ENCODE measurements at regions not wholly inside any gene's neighbourhood (a gene's known extent, or its start where the extent isn't known, plus 50 kb on each side); places are given as distances from the start of the nearest gene placed in this dataset.

DNA sequence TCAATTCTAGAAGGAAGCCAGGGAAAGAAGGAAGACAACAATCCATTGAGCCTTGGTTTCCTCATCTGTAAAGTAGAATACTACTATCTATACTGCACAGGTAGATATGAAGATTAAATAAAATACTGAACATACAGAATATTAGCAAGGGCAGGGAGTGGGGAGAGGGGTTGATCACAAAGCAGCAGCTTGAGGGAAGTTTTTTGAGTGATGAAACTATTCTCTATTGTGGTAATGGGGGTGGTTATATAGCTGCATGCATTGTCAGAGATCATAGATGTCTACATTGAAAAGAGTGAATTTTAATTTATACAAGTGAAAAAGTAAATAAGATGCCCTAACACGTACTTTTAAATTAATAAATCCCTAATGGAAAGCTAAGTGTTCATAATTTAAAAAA, 242.6 kb upstream of the LRTM1 start:
- TF ChIP-seq POLR2A (IDR thresholded peaks at IDR 0.05), result no peak
- TF ChIP-seq, protein P1, sequence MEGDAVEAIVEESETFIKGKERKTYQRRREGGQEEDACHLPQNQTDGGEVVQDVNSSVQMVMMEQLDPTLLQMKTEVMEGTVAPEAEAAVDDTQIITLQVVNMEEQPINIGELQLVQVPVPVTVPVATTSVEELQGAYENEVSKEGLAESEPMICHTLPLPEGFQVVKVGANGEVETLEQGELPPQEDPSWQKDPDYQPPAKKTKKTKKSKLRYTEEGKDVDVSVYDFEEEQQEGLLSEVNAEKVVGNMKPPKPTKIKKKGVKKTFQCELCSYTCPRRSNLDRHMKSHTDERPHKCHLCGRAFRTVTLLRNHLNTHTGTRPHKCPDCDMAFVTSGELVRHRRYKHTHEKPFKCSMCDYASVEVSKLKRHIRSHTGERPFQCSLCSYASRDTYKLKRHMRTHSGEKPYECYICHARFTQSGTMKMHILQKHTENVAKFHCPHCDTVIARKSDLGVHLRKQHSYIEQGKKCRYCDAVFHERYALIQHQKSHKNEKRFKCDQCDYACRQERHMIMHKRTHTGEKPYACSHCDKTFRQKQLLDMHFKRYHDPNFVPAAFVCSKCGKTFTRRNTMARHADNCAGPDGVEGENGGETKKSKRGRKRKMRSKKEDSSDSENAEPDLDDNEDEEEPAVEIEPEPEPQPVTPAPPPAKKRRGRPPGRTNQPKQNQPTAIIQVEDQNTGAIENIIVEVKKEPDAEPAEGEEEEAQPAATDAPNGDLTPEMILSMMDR (IDR thresholded peaks at IDR 0.05), result no peak

All from lower leg skin (tissue), 3 donors.